ENCODE measurements at regions not wholly inside any gene's neighbourhood (a gene's known extent, or its start where the extent isn't known, plus 50 kb on each side); places are given as distances from the start of the nearest gene placed in this dataset.

- TF ChIP-seq CTCF (conservative IDR thresholded peaks at IDR 0.05; ENCODE audit: low read length) (no peak), EZH2phosphoT487 (IDR thresholded peaks at IDR 0.05; ENCODE audit: borderline replicate concordance, low read depth, low read length) (no peak)
Observed at GRCh38 chr11:36791957-36792356, 193.9 kb upstream of the RAG2 start.

Data from OCI-LY7 (cell line).